H1 (cell line): ENCODE measurements at regions not wholly inside any gene's neighbourhood (a gene's known extent, or its start where the extent isn't known, plus 50 kb on each side); places are given as distances from the start of the nearest gene placed in this dataset.

Experiments used
- CTCF ChIA-PET: fragments of 300-600 bp; sonication (Branson Sonifier 250); formaldehyde crosslinking; loops from one replicate; lab custom pipeline; 2021; ENCODE audit not compliant: partially characterized antibody; lab: Charles Lee
- POLR2A ChIA-PET: fragments of 300-600 bp; sonication (Branson Sonifier 250); formaldehyde crosslinking; loops from one replicate; lab custom pipeline; 2021; ENCODE audit warnings: inconsistent platforms; ENCODE audit not compliant: partially characterized antibody; lab: Charles Lee
- DNase-seq, 2 experiments: peaks; one replicate each; pipeline versions ENCODE4 v3.0.0 to v3.0.0-alpha.2; 2010 to 2022; ENCODE audit warnings: low spot score in 2 of 2, low read depth in 1 of 2, mixed read lengths in 1 of 2
- FAIRE-seq: peaks from 2 replicates; lab custom pipeline; 2011; peaks lifted over from hg19 to GRCh38; lab: Jason Lieb, UNC
- H2AFZ ChIP-seq: 2 replicates; pipeline ENCODE4 v1.8.1; 2012; ENCODE audit warnings: low read length, inconsistent platforms
- H2AK5ac ChIP-seq: 2 replicates; pipeline ENCODE4 v1.6.1; 2013; ENCODE audit warnings: low read depth, low read length
- H2BK120ac ChIP-seq: replicated peaks from 2 replicates; pipeline ENCODE3; 2013; ENCODE audit warnings: low read depth, low read length, inconsistent platforms
- H2BK12ac ChIP-seq: 2 replicates; pipeline ENCODE4 v1.6.1; 2013; ENCODE audit warnings: low read depth, low read length
- H2BK15ac ChIP-seq: 2 replicates; pipeline ENCODE4 v1.6.1; 2013; ENCODE audit warnings: low read length
- H2BK20ac ChIP-seq: 2 replicates; pipeline ENCODE4 v1.6.1; 2013; ENCODE audit warnings: low read length
- H2BK5ac ChIP-seq: 2 replicates; pipeline ENCODE4 v1.6.1; 2013; ENCODE audit warnings: low read depth, low read length
- H3K14ac ChIP-seq: 2 replicates; pipeline ENCODE4 v1.6.1; 2013; ENCODE audit warnings: inconsistent platforms; ENCODE audit not compliant: insufficient read length
- H3K18ac ChIP-seq: 2 replicates; pipeline ENCODE4 v1.6.1; 2013; ENCODE audit warnings: low read length; ENCODE audit errors: extremely low read depth
- H3K23ac ChIP-seq: 2 replicates; pipeline ENCODE4 v1.6.1; 2013; ENCODE audit warnings: inconsistent platforms; ENCODE audit not compliant: insufficient read length
- H3K23me2 ChIP-seq: 2 replicates; pipeline ENCODE4 v1.6.1; 2013; ENCODE audit warnings: low read depth, low read length
- H3K27ac ChIP-seq: 2 replicates; pipeline ENCODE4 v1.6.1; 2011; ENCODE audit warnings: low read depth, low read length, inconsistent platforms
- H3K27me3 ChIP-seq, 4 experiments: replicated peaks in 1 of 4; 1 replicate in 1 of 4; 2 replicates in 3 of 4; pipeline versions ENCODE4 v1.6.1 to v1.8.1; 2011 to 2013; ENCODE audit warnings: low read length in 3 of 4, mild to moderate bottlenecking in 3 of 4, inconsistent platforms in 2 of 4, mixed read lengths in 2 of 4, moderate library complexity in 1 of 4; ENCODE audit not compliant: control insufficient read depth in 3 of 4, insufficient read depth in 3 of 4; ENCODE audit errors: extremely low read depth in 1 of 4
- H3K36me3 ChIP-seq, 4 experiments: 2 replicates each; pipeline versions ENCODE4 v1.6.1 to v1.8.1; 2011 to 2013; ENCODE audit warnings: mild to moderate bottlenecking in 4 of 4, low read length in 3 of 4, moderate library complexity in 2 of 4, control low read depth in 1 of 4, inconsistent platforms in 1 of 4; ENCODE audit not compliant: insufficient read depth in 4 of 4, control insufficient read depth in 2 of 4
- H3K4ac ChIP-seq: replicated peaks from 2 replicates; pipeline ENCODE3; 2013; ENCODE audit warnings: low read length, low read depth, mixed read lengths, inconsistent platforms; ENCODE audit not compliant: insufficient read length
- H3K4me1 ChIP-seq, 4 experiments: replicated peaks in 1 of 4; 1 replicate in 1 of 4; 2 replicates in 3 of 4; pipeline versions ENCODE4 v1.6.1 to v1.8.1; 2011 to 2013; ENCODE audit warnings: low read length in 3 of 4, inconsistent platforms in 2 of 4, mixed read lengths in 1 of 4; ENCODE audit not compliant: insufficient read depth in 4 of 4, control insufficient read depth in 3 of 4
- H3K4me2 ChIP-seq, 2 experiments: 2 replicates each; pipeline versions ENCODE4 v1.6.1 to v1.8.1; 2011 to 2013; ENCODE audit warnings: low read depth in 2 of 2, low read length in 2 of 2, control low read depth in 1 of 2, inconsistent platforms in 1 of 2, mild to moderate bottlenecking in 1 of 2; ENCODE audit not compliant: insufficient read depth in 1 of 2
- H3K4me3 ChIP-seq, 4 experiments: fragments of 200-600, 300-600 bp in 1 of 4; sonication (generic), shearing (Covaris generic), sonication (Bioruptor Twin) in 1 of 4; 2 replicates each; pipeline versions ENCODE4 v1.5.1 to v1.8.1; 2011 to 2016; ENCODE audit warnings: low read length in 4 of 4, low read depth in 3 of 4, control low read depth in 2 of 4, inconsistent platforms in 2 of 4, mild to moderate bottlenecking in 2 of 4, mixed read lengths in 1 of 4, moderate library complexity in 1 of 4; ENCODE audit not compliant: insufficient read depth in 2 of 4; ENCODE audit errors: extremely low read depth in 1 of 4
- H3K56ac ChIP-seq: replicated peaks from 2 replicates; pipeline ENCODE3; 2013; ENCODE audit warnings: low read depth, mild to moderate bottlenecking, mixed read lengths, low read length, inconsistent platforms; ENCODE audit not compliant: insufficient read length
- H3K79me1 ChIP-seq: 2 replicates; pipeline ENCODE4 v1.6.1; 2013; ENCODE audit warnings: low read depth, low read length, control low read depth
- H3K79me2 ChIP-seq, 2 experiments: 2 replicates each; pipeline versions ENCODE4 v1.6.1 to v1.8.1; 2012 to 2013; ENCODE audit warnings: low read length in 2 of 2, mild to moderate bottlenecking in 2 of 2, inconsistent platforms in 1 of 2; ENCODE audit not compliant: insufficient read depth in 2 of 2, control insufficient read depth in 1 of 2
- H3K9ac ChIP-seq, 4 experiments: replicated peaks in 1 of 4; 1 replicate in 1 of 4; 2 replicates in 3 of 4; pipeline versions ENCODE4 v1.6.1 to v1.8.1; 2011 to 2013; ENCODE audit warnings: low read depth in 3 of 4, low read length in 3 of 4, control low read depth in 2 of 4, mild to moderate bottlenecking in 2 of 4, moderate library complexity in 2 of 4, inconsistent platforms in 1 of 4; ENCODE audit errors: extremely low read depth in 1 of 4
- H3K9me3 ChIP-seq, 2 experiments: 2 replicates each; pipeline versions ENCODE4 v1.6.1 to v1.8.1; 2012 to 2013; ENCODE audit warnings: mild to moderate bottlenecking in 2 of 2, moderate library complexity in 2 of 2, control low read depth in 1 of 2, inconsistent platforms in 1 of 2, low read depth in 1 of 2, low read length in 1 of 2, mixed read lengths in 1 of 2; ENCODE audit not compliant: insufficient read depth in 2 of 2
- H4K20me1 ChIP-seq, 2 experiments: replicated peaks in 1 of 2; 2 replicates each; pipeline versions ENCODE3 to v1.8.1; 2011 to 2013; ENCODE audit warnings: inconsistent platforms in 2 of 2, low read length in 2 of 2, mild to moderate bottlenecking in 1 of 2; ENCODE audit not compliant: insufficient read depth in 2 of 2, control insufficient read depth in 1 of 2
- H4K5ac ChIP-seq: 2 replicates; pipeline ENCODE4 v1.6.1; 2013; ENCODE audit warnings: low read length, low read depth, mixed read lengths, inconsistent platforms; ENCODE audit not compliant: insufficient read length
- H4K8ac ChIP-seq: 2 replicates; pipeline ENCODE4 v1.8.0; 2013; ENCODE audit warnings: mild to moderate bottlenecking, moderate library complexity, low read length, inconsistent platforms; ENCODE audit not compliant: insufficient read depth; ENCODE audit errors: extremely low read depth
- H4K91ac ChIP-seq: replicated peaks from 2 replicates; pipeline ENCODE3; 2013; ENCODE audit warnings: low read length, mixed read lengths, inconsistent platforms; ENCODE audit not compliant: insufficient read length
- BCL11A ChIP-seq, 2 experiments: IDR thresholded peaks; one replicate each; pipeline ENCODE4 v1.6.1; 2011; ENCODE audit warnings: low read depth in 2 of 2, low read length in 2 of 2, mild to moderate bottlenecking in 2 of 2
- GTF2F1 ChIP-seq: IDR thresholded peaks from 2 replicates; pipeline ENCODE4 v1.6.1; 2012; ENCODE audit warnings: low read depth, low read length, improper control_type of control experiment, borderline replicate concordance
- MAX ChIP-seq: IDR thresholded peaks from 2 replicates; pipeline ENCODE4 v1.6.1; 2012; ENCODE audit warnings: inconsistent platforms
- NRF1 ChIP-seq: IDR thresholded peaks from 2 replicates; pipeline ENCODE4 v1.6.1; 2011; ENCODE audit warnings: mild to moderate bottlenecking, low read depth, low read length, improper control_type of control experiment
- RNF2 ChIP-seq: fragments of 200-900, 300-1000 bp; sonication (generic); IDR thresholded peaks from 2 replicates; pipeline ENCODE4 v1.7.1; 2016; ENCODE audit warnings: borderline replicate concordance, low read depth, mild to moderate bottlenecking, antibody characterized with exemption, low read length; ENCODE audit not compliant: poor library complexity, severe bottlenecking; ENCODE audit errors: missing control alignments
- TBP ChIP-seq: IDR thresholded peaks from 2 replicates; pipeline ENCODE4 v1.6.1; 2011; ENCODE audit warnings: low read depth, low read length, improper control_type of control experiment
- TEAD4 ChIP-seq: IDR thresholded peaks from 2 replicates; pipeline ENCODE4 v1.6.1; 2012; ENCODE audit warnings: low read depth, low read length, inconsistent platforms, mixed read lengths
- USF2 ChIP-seq: IDR thresholded peaks from 2 replicates; pipeline ENCODE4 v1.6.1; 2011; ENCODE audit warnings: low read length, improper control_type of control experiment
- WGBS, 2 experiments: shearing (Covaris generic) in 1 of 2; methylation state at CpG; one replicate each; pipeline versions ENCODE4 v1.1.6 to v1.1.7; 2013 to 2015; ENCODE audit warnings: low lambda C conversion rate in 2 of 2, mixed read lengths in 2 of 2, inconsistent platforms in 1 of 2, low coverage in 1 of 2, missing lambda C conversion rate in 1 of 2; ENCODE audit not compliant: insufficient replicate concordance in 2 of 2, insufficient coverage in 1 of 2, insufficient read length in 1 of 2; ENCODE audit errors: extremely low coverage in 1 of 2, missing lambda C conversion rate in 1 of 2; 5-methylcytosine and 5-hydroxymethylcytosine counted together
- TF ChIP-seq, protein P1 (sequence below): IDR thresholded peaks from 2 replicates; pipeline ENCODE4 v1.6.1; 2012; ENCODE audit warnings: inconsistent platforms
- TF ChIP-seq, protein P2 (sequence below): IDR thresholded peaks from 2 replicates; pipeline ENCODE4 v1.6.1; 2012; ENCODE audit warnings: low read length, inconsistent platforms

- no peaks in the 10 kb centered on the region for H3K79me1 ChIP-seq
- no peak overlapping the region for H2BK12ac ChIP-seq
- H2AK5ac ChIP-seq = no peak overlapping the region
- TF ChIP-seq, protein P1, sequence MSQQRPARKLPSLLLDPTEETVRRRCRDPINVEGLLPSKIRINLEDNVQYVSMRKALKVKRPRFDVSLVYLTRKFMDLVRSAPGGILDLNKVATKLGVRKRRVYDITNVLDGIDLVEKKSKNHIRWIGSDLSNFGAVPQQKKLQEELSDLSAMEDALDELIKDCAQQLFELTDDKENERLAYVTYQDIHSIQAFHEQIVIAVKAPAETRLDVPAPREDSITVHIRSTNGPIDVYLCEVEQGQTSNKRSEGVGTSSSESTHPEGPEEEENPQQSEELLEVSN = no peak
- no peak for TF ChIP-seq GTF2F1
- no peak for TF ChIP-seq NRF1
- TF ChIP-seq TEAD4 = no peak
- TF ChIP-seq USF2 = no peak
- TF ChIP-seq TBP = no peak
- TF ChIP-seq BCL11A (IDR thresholded peaks at IDR 0.05; ENCODE audit: low read depth in 2 of 2, low read length in 2 of 2) = no peak
- TF ChIP-seq, protein P2, sequence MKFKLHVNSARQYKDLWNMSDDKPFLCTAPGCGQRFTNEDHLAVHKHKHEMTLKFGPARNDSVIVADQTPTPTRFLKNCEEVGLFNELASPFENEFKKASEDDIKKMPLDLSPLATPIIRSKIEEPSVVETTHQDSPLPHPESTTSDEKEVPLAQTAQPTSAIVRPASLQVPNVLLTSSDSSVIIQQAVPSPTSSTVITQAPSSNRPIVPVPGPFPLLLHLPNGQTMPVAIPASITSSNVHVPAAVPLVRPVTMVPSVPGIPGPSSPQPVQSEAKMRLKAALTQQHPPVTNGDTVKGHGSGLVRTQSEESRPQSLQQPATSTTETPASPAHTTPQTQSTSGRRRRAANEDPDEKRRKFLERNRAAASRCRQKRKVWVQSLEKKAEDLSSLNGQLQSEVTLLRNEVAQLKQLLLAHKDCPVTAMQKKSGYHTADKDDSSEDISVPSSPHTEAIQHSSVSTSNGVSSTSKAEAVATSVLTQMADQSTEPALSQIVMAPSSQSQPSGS = no peak
- TF ChIP-seq RNF2 = no peak
- no peak for TF ChIP-seq MAX
- no peak overlapping the region for H2BK120ac ChIP-seq
- H4K91ac ChIP-seq = no peak overlapping the region
- no peak overlapping the region for H2AFZ ChIP-seq
- no peak overlapping the region for H3K27ac ChIP-seq
- no peaks in the 10 kb centered on the region for H3K4me1 ChIP-seq
- DNase-seq = no peak
- no peak for FAIRE-seq
- H4K5ac ChIP-seq = no peak overlapping the region
- POLR2A ChIA-PET = no interaction called here
- no peak overlapping the region for H4K8ac ChIP-seq
- no peak overlapping the region for H3K18ac ChIP-seq
- no peak overlapping the region for H2BK20ac ChIP-seq
- H4K20me1 ChIP-seq = no peaks in the 10 kb centered on the region
- H3K4me2 ChIP-seq = no peak overlapping the region
- H3K79me2 ChIP-seq = no peaks in the 10 kb centered on the region
- H3K23ac ChIP-seq = no peak overlapping the region
- no peak overlapping the region for H2BK5ac ChIP-seq
- H2BK15ac ChIP-seq = no peak overlapping the region
- H3K4me3 ChIP-seq = no peak overlapping the region
- no peak overlapping the region for H3K14ac ChIP-seq
- 95% methylated on average over 5 of the region's 7 CpGs; no CpG with 5 or more reads in 1 of the 2 experiments for WGBS, 2 experiments
- H3K9me3 ChIP-seq = peaks cover 5 to 7% of the 10 kb centered on the region in 2 experiments; a peak in 3 of 4 replicates
- CTCF ChIA-PET = no interaction called here
- H3K9ac ChIP-seq = no peak overlapping the region
- no peak overlapping the region for H3K56ac ChIP-seq
- no peaks in the 10 kb centered on the region; a peak in 1 of 8 replicates for H3K36me3 ChIP-seq
- no peaks in the 10 kb centered on the region for H3K27me3 ChIP-seq
- H3K4ac ChIP-seq = no peak overlapping the region
- no peaks in the 10 kb centered on the region for H3K23me2 ChIP-seq
Observed at GRCh38 chr6:23265270-23265669, 695.9 kb downstream of the HDGFL1 start.
